Motor neuron (in vitro differentiated cells): ENCODE measurements at regions not wholly inside any gene's neighbourhood (a gene's known extent, or its start where the extent isn't known, plus 50 kb on each side); places are given as distances from the start of the nearest gene placed in this dataset.

Experiments
- ATAC-seq, 8 experiments: fragments of 200-7000 bp; cut with Tn5 transposase; replicated peaks in 6 of 8; 2 replicates each; pipeline ENCODE4 v1.8.0; 2021; ENCODE audit warnings: mild to moderate bottlenecking in 8 of 8, moderate library complexity in 8 of 8
- H3K27ac ChIP-seq, 2 donors: fragments of 250-450 bp; sonication (Bioruptor Pico); 2 replicates each; pipeline ENCODE4 v1.9.0; 2021; ENCODE audit warnings: antibody characterized with exemption in 2 of 2, mild to moderate bottlenecking in 2 of 2, moderate library complexity in 1 of 2
- H3K4me1 ChIP-seq, 2 donors: fragments of 250-450 bp; sonication (Bioruptor Pico); replicated peaks in 1 of 2; 2 replicates each; pipeline ENCODE4 v1.6.1; 2021; ENCODE audit warnings: antibody characterized with exemption in 2 of 2, mild to moderate bottlenecking in 2 of 2, moderate library complexity in 1 of 2
- H3K4me3 ChIP-seq, 5 donors: fragments of 250-450 bp; sonication (Bioruptor Pico); 2 replicates each; pipeline ENCODE4 v1.9.0; 2021; ENCODE audit warnings: antibody characterized with exemption in 5 of 5, mild to moderate bottlenecking in 5 of 5, moderate library complexity in 4 of 5
- WGBS, 10 experiments: fragments of 450-650 bp; shearing (Covaris generic); methylation state at CpG; one replicate each; pipeline ENCODE4 v1.0.0; 2022; 5-methylcytosine and 5-hydroxymethylcytosine counted together
- in situ Hi-C, 9 experiments: fragments of 400-800 bp; cut with MboI; loops; one replicate each; pipeline ENCODE4 v1.15.0; 2021; ENCODE audit warnings: low sequenced_read_pairs in 9 of 9, low pct_unique_long_range_greater_than_20kb in 2 of 9; ENCODE audit not compliant: unreplicated experiment in 9 of 9

DNA sequence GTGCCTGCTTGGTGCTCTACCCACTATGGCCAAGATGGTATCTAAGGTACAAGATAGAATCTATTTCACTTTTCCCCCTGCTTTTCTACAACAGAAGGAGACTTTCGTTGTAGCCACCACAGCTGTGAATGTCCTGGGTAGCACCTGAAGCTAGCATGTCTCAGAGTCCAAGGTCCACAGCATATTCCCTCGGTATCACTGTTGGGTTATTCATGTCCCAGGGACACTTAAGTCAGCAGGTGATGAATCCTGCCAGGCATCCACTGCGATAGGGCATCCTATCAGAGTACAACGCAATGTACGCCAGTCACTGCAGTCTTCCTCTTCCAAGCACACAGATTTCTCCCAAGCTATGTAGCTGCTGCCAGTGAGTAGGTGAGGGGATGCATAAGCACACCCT lies 129.1 kb upstream of the LINC00305 start:
- WGBS, 10 experiments = 0 to 100% (median 64%) methylated on average over 1 to 4 of the region's 5 CpGs; no CpG with 5 or more reads in 3 of the 10 experiments
- no peak for ATAC-seq
- H3K4me1 ChIP-seq = peaks cover 0 to 5% of the 10 kb centered on the region in 2 donors
- in situ Hi-C loops = no loop called here
- H3K4me3 ChIP-seq = no peak overlapping the region
- no peak overlapping the region for H3K27ac ChIP-seq

GRCh38 chr18:64276311-64277090 lies 127.6 kb upstream of the LINC00305 start:
- Histone ChIP-seq H3K27ac (no peak overlapping the region), H3K4me3 (no peak overlapping the region), H3K4me1 (peaks cover 0 to 5% of the 10 kb centered on the region in 2 donors)
- 0 to 93% (median 67%) methylated on average over 2 to 5 of the region's 5 CpGs; no CpG with 5 or more reads in 1 of the 10 experiments for WGBS, 10 experiments
- in situ Hi-C loops = no loop called here
- ATAC-seq = peak in 1 of 8 experiments; percentile 30

DNA sequence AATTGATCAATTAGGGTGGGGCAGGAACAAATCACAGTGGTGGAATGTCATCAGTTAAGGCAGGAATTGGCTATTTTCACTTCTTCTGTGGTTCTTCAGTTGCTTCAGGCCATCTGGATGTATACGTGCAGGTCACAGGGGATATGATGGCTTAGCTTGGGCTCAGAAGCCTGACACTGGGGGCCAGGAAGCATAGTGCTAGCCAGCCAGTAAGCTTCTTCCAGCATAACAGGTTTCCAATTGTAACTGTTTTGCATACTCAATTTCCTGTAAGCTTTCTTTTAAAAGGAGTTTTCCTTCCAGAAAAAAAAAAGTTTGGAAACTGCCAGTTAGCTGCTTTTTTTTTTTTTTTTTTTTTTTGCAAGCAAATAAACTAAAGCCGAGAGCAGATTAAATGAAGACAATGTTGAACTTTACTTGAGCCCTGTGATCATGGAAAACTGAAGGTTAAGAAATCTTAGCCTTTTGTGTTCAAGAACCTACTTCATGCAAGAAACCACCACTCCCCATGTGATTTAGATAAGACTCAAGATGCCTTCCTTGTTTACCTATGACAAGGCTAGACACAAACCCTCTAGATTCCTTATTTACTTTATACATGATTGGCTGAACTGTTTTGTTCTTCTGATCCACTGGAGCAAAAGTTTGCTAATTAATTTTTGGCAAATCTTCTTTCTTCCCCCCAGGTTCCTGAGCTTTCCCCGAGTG lies 126.9 kb upstream of the LINC00305 start:
- in situ Hi-C loops = no loop called here
- WGBS, 10 experiments = 0 to 100% (median 86%) methylated on average over 1 to 3 of the region's 3 CpGs; no CpG with 5 or more reads in 1 of the 10 experiments
- Histone ChIP-seq H3K4me1 (peaks cover 0 to 5% of the 10 kb centered on the region in 2 donors), H3K27ac (no peak overlapping the region), H3K4me3 (no peak overlapping the region)
- no peak for ATAC-seq

- H3K27ac ChIP-seq = no peak overlapping the region
- WGBS, 10 experiments = 0 to 49% (median 26%) methylated on average over 2 to 3 of the region's 3 CpGs
- ATAC-seq = no peak
- in situ Hi-C loops = no loop called here
- H3K4me1 ChIP-seq = peaks cover 0 to 5% of the 10 kb centered on the region in 2 donors
- H3K4me3 ChIP-seq = no peak overlapping the region
Observed at GRCh38 chr18:64273724-64274123, 124.8 kb upstream of the LINC00305 start.

GRCh38 chr18:64271975-64272659 lies 123.2 kb upstream of the LINC00305 start:
- in situ Hi-C loops = no loop called here
- WGBS, 10 experiments = 0 to 100% (median 20%) methylated on average over 1 to 5 of the region's 6 CpGs; no CpG with 5 or more reads in 1 of the 10 experiments

DNA sequence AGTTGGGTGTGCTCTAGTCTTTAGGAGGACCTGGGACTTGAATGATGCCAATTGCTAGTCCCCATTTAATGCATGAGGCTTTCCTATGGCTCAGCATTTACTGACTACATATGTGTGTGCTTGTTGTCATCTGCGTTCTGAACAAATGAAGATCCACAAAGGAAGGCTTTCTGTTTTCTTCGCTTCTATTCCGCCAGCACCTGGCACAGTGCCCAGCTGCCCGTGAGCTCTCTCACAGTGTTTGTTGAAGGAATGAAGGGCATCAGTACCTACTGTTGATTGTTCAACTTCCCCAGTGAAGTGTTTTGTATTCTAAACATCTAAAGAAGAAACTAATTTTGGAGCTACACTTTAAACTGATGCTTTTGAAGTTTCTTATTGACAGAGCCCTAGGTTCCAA lies 122.4 kb upstream of the LINC00305 start:
- in situ Hi-C loops = no loop called here
- 0 to 78% (median 54%) methylated on average over 1 to 4 of the region's 4 CpGs; no CpG with 5 or more reads in 4 of the 10 experiments for WGBS, 10 experiments
- no peak overlapping the region for H3K27ac ChIP-seq
- H3K4me1 ChIP-seq = peaks cover 0 to 5% of the 10 kb centered on the region in 2 donors
- peak in 3 of 8 experiments; percentile 46 to 83 (median 64) for ATAC-seq
- H3K4me3 ChIP-seq = no peak overlapping the region

More at GRCh38 chr18:64271975-64272659, 123.2 kb upstream of the LINC00305 start:
- no peak for ATAC-seq
- Histone ChIP-seq H3K4me3 (no peak overlapping the region), H3K27ac (no peak overlapping the region), H3K4me1 (peaks cover 0 to 5% of the 10 kb centered on the region in 2 donors)

GRCh38 chr18:64270608-64271007 lies 121.7 kb upstream of the LINC00305 start:
- no peak overlapping the region for H3K27ac ChIP-seq
- H3K4me1 ChIP-seq = peaks cover 0 to 5% of the 10 kb centered on the region in 2 donors
- no peak overlapping the region for H3K4me3 ChIP-seq
- in situ Hi-C loops = no loop called here
- no peak for ATAC-seq
- 17 to 100% (median 86%) methylated on average over 1 of the region's 1 CpG; no CpG with 5 or more reads in 3 of the 10 experiments for WGBS, 10 experiments

- no peak for ATAC-seq
- in situ Hi-C loops = no loop called here
- 0 to 100% (median 98%) methylated on average over 1 to 3 of the region's 3 CpGs; no CpG with 5 or more reads in 4 of the 10 experiments for WGBS, 10 experiments
- no peak overlapping the region for H3K27ac ChIP-seq
- H3K4me1 ChIP-seq = peaks cover 0 to 5% of the 10 kb centered on the region in 2 donors
- H3K4me3 ChIP-seq = no peak overlapping the region
Observed at GRCh38 chr18:64270121-64270520, 121.2 kb upstream of the LINC00305 start.

GRCh38 chr18:64264171-64264570 lies 115.3 kb upstream of the LINC00305 start:
- in situ Hi-C loops = no loop called here
- 11 to 100% (median 50%) methylated on average over 1 to 2 of the region's 2 CpGs; no CpG with 5 or more reads in 2 of the 10 experiments for WGBS, 10 experiments
- H3K4me1 ChIP-seq = no peaks in the 10 kb centered on the region
- ATAC-seq = no peak
- no peak overlapping the region for H3K27ac ChIP-seq
- H3K4me3 ChIP-seq = no peak overlapping the region

DNA sequence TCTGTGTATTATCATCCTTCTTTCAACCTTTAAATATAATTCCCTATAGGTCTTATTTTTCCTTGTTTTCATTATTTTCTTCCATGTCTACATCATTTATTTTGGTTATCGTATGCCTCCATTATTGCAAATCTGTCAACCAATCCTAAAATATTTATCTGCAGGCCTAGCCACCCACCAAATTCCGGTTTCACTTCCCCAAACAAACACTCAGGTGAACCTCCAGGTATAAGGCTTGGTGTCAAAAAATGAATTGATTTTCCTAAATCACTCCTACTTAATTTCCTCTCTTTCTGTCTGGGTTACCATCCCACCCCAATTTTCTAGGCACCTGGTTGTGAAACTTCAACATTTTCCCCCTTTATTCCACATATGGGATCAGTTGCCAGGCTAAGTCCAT lies 111.9 kb upstream of the LINC00305 start:
- Histone ChIP-seq H3K4me3 (no peak overlapping the region), H3K4me1 (no peaks in the 10 kb centered on the region), H3K27ac (no peak overlapping the region)
- ATAC-seq = no peak
- WGBS, 10 experiments = 23 to 100% (median 50%) methylated on average over 1 to 2 of the region's 2 CpGs; no CpG with 5 or more reads in 1 of the 10 experiments
- in situ Hi-C loops = no loop called here

GRCh38 chr18:64259871-64260270 lies 111.0 kb upstream of the LINC00305 start:
- no peak for ATAC-seq

DNA sequence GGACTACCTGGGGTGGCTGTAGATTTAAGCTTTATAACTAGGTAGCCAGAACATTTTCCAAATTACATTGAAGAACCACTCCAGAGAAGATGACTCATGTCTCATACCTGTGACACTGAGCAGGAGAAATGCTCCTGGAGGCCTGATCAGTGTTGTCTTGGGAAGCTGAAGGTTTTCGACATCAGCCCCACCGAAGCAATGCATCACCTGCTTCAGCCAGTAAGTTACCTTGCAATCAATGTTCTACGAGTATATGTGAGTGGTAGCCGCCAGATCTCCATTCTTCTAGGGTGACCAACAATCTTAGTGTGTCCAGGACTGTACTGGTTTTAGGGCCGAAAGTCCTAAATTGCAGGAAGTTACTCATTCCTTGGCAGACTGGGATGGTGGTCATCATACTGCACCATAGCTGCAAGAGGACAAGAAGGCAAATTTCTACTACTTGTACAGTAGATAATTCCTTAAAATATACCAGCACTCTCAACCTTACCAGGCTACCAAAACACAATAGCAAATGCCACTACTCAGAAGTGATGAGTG lies 109.3 kb upstream of the LINC00305 start:
- 20 to 100% (median 85%) methylated on average over 1 to 5 of the region's 5 CpGs; no CpG with 5 or more reads in 2 of the 10 experiments for WGBS, 10 experiments
- in situ Hi-C loops = no loop called here
- H3K4me3 ChIP-seq = no peak overlapping the region
- H3K4me1 ChIP-seq = no peaks in the 10 kb centered on the region
- no peak for ATAC-seq
- H3K27ac ChIP-seq = no peak overlapping the region

More at GRCh38 chr18:64259871-64260270, 111.0 kb upstream of the LINC00305 start:
- in situ Hi-C loops = no loop called here
- H3K4me1 ChIP-seq = no peaks in the 10 kb centered on the region
- 0 to 100% (median 82%) methylated on average over 1 to 4 of the region's 4 CpGs; no CpG with 5 or more reads in 2 of the 10 experiments for whole genome bisulfite sequencing, 10 experiments
- H3K4me3 ChIP-seq = no peak overlapping the region
- no peak overlapping the region for H3K27ac ChIP-seq
